GM19328 (cell line): ENCODE measurements at regions not wholly inside any gene's neighbourhood (a gene's known extent, or its start where the extent isn't known, plus 50 kb on each side); places are given as distances from the start of the nearest gene placed in this dataset.

Experiments used
- ATAC-seq: cut with Tn5 transposase; IDR thresholded peaks from one replicate; pipeline ENCODE4 v1.9.1; 2021; ENCODE audit warnings: mild to moderate bottlenecking, moderate library complexity; ENCODE audit not compliant: unreplicated experiment

GRCh38 chr13:62360609-62361008 is 945.0 kb upstream of the PCDH20 start:
- ATAC-seq: no peak

GRCh38 chr13:62358646-62358932 is 942.9 kb upstream of the PCDH20 start:
- ATAC-seq: no peak

GRCh38 chr13:62357887-62358645 is 942.4 kb upstream of the PCDH20 start:
- ATAC-seq: peak; percentile 69

DNA sequence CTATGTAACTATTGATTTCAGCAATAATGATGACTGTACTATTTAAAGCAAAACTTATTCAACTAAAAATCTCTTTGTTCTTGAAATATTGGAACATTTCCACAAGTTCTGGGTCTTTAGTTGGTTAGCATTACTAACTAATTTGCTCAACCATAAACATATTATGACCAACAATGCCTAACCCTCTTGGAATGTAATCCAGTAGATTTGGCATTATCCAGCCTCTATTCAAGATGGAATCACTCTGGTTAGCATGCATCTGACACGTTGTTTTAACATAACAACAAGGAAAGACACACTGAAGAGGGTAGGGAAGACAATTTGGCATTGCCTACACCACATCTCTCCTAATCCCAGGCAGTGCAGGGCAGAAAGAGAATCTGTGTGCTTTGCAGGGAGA is 941.3 kb upstream of the PCDH20 start:
- no peak for ATAC-seq

DNA sequence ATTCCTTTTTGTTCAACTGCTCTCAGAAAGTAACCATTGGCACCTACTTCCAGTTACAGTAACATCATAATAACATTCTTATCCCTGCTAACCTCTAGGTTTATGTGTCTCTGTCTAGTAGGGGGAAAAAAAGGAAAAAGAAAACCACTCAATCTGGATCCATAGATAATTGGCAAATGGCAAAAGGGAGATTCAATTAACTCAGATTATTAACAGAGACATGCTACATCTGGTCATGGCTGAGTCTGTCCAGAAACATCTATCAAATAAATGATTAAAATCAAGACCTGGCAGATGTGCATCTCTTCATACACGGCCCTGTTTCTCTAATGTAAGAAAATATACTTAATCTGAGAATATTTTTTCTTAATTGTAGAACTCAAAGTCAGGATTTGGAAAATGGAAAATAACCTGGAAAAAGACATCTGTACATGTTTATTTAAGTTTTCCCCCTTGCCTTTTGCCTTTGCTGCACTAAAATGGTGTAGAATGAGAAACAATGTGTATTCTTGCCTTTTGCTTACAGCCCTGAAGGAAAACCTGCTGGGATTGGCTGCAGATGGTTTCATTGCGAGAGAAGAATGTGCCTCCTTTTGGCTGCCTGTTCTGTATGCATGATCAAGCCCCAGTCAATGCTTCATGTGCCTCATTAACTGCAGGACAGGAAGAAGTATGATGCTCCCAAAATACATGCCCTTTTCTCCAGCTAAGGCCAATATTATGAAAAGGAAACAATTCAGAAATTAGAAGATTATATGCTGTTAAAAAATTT is 921.6 kb upstream of the PCDH20 start:
- ATAC-seq: no peak

- no peak for ATAC-seq
Measured at GRCh38 chr13:62336507-62336906, 920.9 kb upstream of the PCDH20 start.

- no peak for ATAC-seq
Measured at GRCh38 chr13:62333466-62333865, 917.8 kb upstream of the PCDH20 start.

DNA sequence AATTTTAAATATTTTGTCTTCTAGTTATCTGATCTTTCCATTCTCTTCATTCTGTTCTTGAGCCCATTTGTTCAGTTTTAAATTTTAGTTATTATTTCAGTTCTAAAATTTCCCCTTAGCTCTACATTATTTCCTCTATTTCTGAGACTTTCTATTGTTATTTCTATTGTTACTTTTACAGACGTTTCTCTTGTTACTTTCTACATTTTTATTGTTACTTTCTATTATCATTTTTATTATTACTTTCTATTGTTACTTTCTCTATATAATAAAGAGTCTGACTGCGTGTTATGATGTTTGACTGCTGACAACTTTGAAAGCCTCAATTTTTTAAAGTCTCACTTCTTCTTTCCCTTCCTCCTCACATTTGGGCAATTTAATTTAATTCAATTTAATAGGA is 915.7 kb upstream of the PCDH20 start:
- ATAC-seq: no peak

DNA sequence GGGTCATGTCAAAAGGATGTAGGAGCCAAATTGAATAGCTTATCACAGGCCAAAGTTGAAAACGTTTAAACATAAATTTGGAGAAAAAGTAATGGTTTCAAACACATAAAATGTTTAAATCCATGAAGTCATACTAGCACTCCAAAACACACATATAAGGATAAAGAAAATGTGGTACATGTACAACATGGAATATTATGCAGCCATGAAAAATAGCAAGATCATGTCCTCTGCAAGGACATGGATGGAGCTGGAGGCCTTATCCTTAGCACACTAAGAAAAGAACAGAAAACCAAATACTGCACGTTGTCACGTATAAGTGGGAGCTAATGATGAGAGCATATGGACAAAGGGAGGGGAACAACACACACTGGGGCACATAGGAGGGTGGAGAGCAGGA is 911.7 kb upstream of the PCDH20 start:
- no peak for ATAC-seq

DNA sequence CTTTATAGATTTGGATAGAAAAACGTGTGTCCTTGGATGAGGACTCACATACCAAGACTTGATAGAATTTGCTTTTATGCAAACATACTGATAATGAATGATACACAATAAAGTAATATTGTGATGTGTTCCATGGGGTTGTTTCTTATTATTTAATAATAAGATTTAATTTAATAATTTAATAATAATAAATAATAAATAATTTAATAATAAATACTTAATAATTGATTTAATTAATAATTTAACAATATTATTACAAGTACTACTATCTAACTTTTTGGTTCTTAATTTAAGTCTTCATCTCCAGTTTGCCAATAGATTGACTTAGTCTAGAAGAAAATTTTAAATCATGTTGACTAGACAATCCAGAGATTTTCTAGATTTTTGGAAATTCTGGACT is 909.2 kb upstream of the PCDH20 start:
- no peak for ATAC-seq

DNA sequence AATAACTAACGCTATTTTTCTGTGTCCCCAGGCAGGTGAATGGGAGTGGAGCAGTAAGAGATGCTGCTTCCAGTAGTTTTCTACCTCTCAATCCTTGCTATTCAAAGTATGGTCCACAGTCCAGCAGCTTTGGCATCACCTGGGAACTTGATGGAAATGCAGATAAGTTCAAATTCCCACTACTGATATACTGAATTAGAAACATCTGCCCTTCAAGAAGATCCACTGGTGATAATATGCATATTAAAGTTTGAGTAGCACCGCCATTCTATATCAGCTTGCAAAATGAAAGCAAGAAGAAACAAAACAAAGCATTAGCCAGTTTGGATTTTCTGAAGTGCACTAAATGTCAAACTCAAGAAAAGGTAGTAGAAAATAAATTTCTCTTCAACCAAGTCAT is 906.2 kb upstream of the PCDH20 start:
- no peak for ATAC-seq

DNA sequence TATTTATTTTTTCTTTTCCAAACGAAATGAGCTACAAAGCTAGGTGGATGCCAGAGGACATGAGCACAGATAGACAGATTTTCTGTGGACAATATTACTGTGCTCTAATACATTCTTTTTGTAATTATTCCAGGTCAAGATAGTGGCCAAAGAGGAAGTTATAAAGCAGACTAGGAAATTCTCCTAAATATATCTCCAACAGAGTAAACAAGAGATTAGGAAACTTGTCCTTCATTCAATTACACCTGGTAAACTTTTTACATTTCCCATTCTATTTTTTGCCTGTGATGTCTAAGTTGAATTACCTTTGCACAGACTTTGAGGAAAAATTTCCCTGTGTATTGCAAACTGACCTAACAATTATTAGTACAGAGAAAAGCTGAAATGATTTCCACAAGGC is 905.5 kb upstream of the PCDH20 start:
- ATAC-seq: no peak

DNA sequence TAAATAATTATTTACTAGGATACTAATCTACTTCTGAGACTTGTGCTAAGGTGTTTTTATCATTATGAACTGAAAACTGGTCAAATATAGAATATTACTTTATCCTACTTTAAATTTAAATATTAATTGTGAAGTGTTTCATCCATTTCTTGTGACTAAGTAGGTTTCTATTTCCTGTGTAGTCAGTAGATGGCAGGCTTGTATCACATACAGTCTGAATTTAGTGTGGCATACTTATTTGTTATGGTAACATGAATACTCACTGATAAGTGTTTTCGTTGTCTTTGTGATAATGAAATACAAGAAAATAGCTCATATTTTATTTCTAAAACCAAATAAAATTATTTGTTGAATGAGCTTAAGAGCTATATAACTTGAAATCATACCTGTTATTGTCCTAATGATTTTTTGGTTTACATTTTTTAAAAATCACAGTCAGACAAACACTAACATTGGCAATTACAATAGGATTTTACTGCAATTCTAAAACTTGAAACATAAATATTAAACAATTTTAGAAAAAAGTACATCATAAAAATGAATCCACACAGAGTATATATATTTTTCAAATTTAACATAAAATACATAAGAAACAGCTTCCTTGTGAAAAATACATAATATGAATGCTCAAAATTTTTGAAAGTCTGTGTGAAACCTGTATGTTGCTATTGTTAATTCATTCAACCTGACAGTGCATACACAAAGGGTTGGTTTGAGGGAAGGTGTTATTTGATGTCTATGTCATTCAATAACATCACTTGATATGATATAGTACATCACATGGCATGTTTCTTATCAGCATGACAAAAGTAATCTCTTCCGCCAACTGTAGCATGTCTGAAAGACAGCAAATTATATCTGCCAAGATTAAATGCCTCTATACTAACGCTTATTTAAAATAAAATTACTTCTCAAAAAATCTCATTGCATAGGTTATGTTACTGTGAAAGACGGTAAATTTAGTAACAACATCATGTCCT is 904.8 kb upstream of the PCDH20 start:
- peak; percentile 67 for ATAC-seq

DNA sequence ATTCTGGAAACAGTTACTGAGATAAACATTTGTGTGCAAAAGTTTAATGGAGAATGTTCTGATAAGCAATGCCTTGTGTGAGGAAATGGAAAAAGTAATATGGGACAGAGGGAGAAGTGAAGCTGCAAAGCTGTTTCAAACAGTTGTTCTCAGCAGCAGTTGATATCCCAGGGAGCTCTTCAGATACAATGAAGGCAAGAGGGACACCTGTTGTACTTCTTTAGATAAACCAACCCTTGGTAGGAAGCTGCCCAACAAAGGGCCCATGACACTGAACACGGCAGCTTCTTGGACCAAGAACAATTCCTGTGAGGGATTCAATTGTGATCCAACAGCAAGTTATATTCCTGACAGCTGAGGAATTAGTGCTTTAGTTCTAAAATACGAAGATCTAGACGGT is 894.3 kb upstream of the PCDH20 start:
- no peak for ATAC-seq

DNA sequence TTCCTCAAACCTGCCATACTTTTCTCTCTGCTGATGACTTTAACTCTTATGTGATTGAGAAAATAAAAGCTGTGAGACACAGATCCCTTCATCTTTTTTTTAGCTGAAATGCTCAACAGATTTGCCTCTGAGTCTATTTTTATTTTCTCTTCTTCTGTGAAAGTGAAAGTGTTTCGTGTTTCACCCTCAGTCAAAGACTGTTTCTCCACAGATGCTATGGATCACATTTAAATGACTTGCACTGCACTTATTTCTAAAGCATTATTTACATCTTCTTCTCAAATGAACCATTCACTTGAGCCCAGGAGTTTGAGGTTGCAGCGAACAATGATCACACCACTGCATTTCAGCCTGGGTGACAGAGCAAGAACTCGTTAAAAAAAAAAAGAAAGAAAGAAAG is 890.1 kb upstream of the PCDH20 start:
- ATAC-seq: peak; percentile 94

DNA sequence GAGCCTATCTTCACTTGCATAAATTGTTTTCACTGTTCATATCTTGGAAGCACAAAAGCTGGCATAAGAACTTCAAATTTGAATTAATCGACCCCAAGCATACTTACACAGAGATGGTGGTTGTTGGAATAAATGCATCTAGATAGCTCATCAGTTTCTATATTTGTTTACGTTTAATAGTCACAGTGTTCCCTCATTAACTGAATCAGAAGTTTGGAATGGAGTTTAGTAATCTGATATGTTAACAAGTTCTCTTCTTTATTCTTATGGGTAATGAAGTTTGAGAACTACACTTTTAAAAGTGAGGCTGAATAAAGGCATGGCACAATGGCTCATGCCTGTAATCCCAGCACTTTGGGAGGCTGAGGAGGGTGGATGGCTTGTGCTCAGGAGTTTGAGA is 886.7 kb upstream of the PCDH20 start:
- ATAC-seq: no peak

- no peak for ATAC-seq
Measured at GRCh38 chr13:62299988-62300387, 884.3 kb upstream of the PCDH20 start.

DNA sequence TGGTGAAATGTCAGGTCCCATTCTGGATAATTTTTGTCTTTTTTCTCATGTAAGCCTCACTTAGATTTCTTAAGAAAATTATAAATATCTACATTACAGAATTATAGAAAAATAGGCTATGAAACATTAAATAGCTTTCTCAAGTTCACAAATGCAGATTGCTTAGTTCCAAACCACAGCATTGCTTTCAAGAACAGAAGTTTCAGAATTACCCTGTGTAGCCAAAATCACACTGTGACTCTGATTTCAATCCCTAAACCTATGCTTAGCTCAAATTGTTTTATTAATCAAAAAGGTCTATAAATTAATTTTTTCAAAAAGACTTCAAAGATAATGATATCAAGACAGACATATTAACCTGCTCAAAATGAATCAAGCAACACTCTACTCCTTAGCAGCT is 881.2 kb upstream of the PCDH20 start:
- no peak for ATAC-seq

GRCh38 chr13:62294244-62294643 is 878.6 kb upstream of the PCDH20 start:
- ATAC-seq: no peak

DNA sequence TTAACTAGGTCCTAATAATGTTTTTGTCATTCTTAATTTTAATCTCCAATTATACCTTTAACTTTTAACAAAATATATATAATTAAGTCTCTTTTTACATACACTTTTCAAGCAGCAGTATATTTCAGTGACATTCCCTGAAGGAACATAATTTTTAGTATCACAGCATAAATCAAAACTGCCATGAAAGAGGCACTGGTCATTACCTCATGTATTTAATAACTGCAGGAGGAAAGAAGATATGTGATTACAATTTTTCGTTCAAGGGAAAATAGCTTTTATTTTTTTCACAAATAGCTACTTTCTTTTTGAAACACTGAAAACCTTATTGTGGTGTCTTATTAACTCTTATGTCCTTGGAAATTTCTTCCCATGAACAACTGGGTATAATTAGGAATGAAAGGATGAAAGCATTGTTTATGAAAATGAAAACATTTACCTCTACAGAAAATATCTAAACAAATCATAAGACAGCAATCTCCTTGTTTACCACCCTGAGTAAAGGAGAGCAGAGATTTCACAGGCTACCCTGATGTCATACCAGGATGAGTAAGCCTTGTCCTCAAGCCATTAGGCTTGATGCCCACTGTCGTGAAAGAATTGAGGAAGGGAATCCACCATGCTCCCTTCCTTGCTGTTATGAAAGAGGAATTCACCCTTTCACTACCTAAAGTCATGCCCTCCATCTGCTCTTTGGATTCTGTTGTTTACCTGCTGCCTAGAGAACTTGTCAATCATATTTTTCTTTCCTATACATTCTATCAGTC is 877.2 kb upstream of the PCDH20 start:
- no peak for ATAC-seq

DNA sequence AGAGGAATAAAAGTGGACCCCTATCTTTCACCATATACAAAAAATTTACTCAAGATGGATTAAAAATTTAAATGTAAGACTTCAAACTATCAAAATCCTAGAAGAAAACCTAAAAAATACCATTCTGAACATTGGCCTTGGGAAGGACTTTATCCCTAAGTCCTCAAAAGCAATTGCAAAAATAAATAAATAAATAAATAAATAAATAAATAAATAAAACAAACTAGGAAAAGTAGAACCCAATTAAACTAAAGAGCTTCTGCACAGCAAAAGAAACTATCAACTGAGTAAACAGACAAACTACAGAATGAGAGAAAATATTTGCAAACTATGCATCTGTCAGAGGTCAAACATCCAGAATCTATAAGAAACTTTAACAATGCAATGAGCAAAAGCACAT is 874.9 kb upstream of the PCDH20 start:
- no peak for ATAC-seq
